ENCODE measurements at regions not wholly inside any gene's neighbourhood (a gene's known extent, or its start where the extent isn't known, plus 50 kb on each side); places are given as distances from the start of the nearest gene placed in this dataset.
"Not testable (repeated sequence)": the region's sequence is repeated elsewhere in the genome, so short reads cannot be mapped to it uniquely, and the experiment has no call there.

- DNase-seq (ENCODE audit: low read depth): peak; percentile 96
- H3K4me3 ChIP-seq (ENCODE audit: low read depth, low read length): peak overlapping the region; percentile 51
- TF ChIP-seq, protein P1, sequence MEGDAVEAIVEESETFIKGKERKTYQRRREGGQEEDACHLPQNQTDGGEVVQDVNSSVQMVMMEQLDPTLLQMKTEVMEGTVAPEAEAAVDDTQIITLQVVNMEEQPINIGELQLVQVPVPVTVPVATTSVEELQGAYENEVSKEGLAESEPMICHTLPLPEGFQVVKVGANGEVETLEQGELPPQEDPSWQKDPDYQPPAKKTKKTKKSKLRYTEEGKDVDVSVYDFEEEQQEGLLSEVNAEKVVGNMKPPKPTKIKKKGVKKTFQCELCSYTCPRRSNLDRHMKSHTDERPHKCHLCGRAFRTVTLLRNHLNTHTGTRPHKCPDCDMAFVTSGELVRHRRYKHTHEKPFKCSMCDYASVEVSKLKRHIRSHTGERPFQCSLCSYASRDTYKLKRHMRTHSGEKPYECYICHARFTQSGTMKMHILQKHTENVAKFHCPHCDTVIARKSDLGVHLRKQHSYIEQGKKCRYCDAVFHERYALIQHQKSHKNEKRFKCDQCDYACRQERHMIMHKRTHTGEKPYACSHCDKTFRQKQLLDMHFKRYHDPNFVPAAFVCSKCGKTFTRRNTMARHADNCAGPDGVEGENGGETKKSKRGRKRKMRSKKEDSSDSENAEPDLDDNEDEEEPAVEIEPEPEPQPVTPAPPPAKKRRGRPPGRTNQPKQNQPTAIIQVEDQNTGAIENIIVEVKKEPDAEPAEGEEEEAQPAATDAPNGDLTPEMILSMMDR (IDR thresholded peaks at IDR 0.05; ENCODE audit: insufficient read depth, low read depth, low read length, missing control alignments): no peak
Observed at GRCh38 chr16:10297341-10298006, 88.4 kb upstream of the ATF7IP2 start.

- TF ChIP-seq, protein P1 (IDR thresholded peaks at IDR 0.05; ENCODE audit: insufficient read depth, low read depth, low read length, missing control alignments): no peak
- DNase-seq (ENCODE audit: low read depth): no peak
- no peak overlapping the region for H3K4me3 ChIP-seq (ENCODE audit: low read depth, low read length)
Observed at GRCh38 chr16:10300905-10301304, 85.0 kb upstream of the ATF7IP2 start.

- DNase-seq (ENCODE audit: low read depth); H3K4me3 ChIP-seq (ENCODE audit: low read depth, low read length): not testable (repeated sequence)
Observed at GRCh38 chr16:10301547-10301946, 84.3 kb upstream of the ATF7IP2 start.

- no peak overlapping the region for H3K4me3 ChIP-seq (ENCODE audit: low read depth, low read length)
- no peak for DNase-seq (ENCODE audit: low read depth)
- TF ChIP-seq, protein P1 (IDR thresholded peaks at IDR 0.05; ENCODE audit: insufficient read depth, low read depth, low read length, missing control alignments): no peak
Observed at GRCh38 chr16:10305912-10306311, 79.9 kb upstream of the ATF7IP2 start.

DNA sequence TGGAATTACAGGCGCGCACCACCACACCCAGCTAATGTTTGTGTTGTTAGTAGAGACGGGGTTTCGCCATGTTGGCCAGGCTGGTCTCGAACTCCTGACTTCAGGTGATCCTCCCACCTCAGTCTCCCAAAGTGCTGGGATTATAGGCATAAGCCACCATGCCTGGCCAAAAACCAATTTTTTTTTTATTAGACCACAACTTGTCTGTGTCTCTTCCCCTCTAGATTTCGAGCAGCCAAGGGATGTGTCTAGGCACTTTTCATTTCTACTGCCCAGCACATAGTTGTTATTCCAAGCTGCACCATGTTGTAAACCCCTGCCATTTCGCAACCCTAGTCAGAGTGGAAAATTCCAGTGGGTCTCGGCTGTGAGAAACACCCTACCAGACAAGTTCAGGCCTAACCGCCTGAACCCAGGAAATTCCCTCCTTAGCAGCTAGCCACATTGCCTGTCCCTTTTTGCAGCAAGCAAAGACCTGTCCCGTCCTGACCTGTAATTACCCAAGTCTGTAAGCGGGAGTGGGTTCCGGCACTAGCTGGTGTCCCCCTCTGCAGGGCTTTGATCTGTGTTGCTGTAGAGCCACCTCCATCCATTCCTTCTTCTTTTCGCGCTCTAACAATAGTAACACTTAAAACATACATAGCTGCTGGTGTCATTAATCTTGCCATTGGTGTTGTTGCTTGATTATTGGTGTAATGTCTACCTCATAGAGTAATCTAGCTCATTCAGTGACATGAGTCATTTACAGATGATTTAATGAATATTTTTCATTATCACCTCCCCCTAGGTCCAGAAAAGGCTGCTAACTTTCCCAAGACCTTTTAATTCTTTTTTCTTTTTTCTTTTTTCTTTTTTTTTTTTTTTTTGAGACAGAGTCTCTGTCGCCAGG is 77.3 kb upstream of the ATF7IP2 start:
- H3K4me3 ChIP-seq (ENCODE audit: low read depth, low read length): no peak overlapping the region
- TF ChIP-seq, protein P1 (IDR thresholded peaks at IDR 0.05; ENCODE audit: insufficient read depth, low read depth, low read length, missing control alignments): no peak
- peak; percentile 22 for DNase-seq (ENCODE audit: low read depth)

DNA sequence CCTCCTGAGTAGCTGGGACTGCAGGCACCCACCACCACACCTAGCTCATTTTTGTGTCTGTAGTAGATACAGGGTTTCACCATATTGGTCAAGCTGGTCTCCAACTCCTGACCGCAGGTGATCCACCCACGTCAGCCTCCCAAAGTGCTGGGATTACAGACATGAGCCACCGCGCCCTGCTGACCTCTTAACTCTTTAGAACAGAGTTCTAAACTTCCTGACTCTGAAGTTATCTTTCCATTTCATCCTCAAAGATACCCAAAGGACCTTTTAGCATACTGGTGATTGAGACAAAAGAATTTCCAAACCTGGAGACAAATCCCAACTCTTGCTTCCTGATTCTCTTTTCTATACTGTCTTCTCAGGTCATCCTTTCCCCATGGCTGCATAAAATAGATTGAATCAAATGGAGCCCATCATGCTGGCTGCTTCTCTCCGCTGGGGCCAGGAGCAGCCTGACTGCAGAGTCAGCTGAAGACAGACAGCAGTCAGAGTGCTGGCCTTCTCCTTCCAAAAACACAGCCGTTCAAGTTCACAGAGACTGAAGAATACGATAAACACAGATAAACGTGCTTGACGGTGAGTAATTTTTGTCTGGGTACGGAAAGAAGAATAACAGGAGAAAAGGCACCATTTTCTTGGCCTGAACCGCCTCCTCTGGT is 76.5 kb upstream of the ATF7IP2 start:
- no peak overlapping the region for H3K4me3 ChIP-seq (ENCODE audit: low read depth, low read length)
- DNase-seq (ENCODE audit: low read depth): no peak
- TF ChIP-seq, protein P1 (IDR thresholded peaks at IDR 0.05; ENCODE audit: insufficient read depth, low read depth, low read length, missing control alignments): no peak

DNA sequence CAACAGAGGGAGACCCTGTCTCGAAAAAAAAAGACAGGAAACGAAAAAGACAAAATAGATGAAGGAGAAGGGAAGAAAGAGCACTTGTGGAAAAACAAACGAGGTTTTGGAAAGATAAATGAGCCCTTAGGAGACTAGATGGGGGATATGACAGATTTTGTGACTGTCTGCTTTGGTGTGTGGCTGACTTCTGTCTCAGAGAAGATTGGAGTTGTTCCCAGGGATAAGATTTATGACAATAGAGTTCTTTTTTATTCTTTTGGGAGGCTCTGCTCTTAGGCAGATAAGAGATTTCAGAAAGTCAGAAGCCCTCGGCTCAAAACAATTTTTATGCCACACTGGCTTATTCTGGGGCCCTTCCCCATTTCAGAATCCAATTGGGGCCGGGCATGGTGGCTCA is 73.9 kb upstream of the ATF7IP2 start:
- TF ChIP-seq, protein P1 (IDR thresholded peaks at IDR 0.05; ENCODE audit: insufficient read depth, low read depth, low read length, missing control alignments): no peak
- no peak for DNase-seq (ENCODE audit: low read depth)
- H3K4me3 ChIP-seq (ENCODE audit: low read depth, low read length): no peak overlapping the region
